Osteocyte (in vitro differentiated cells): ENCODE measurements at regions not wholly inside any gene's neighbourhood (a gene's known extent, or its start where the extent isn't known, plus 50 kb on each side); places are given as distances from the start of the nearest gene placed in this dataset.

Experiments used
- DNase-seq: peaks from one replicate; pipeline ENCODE4 v3.0.0; 2021; ENCODE audit warnings: mixed read lengths; ENCODE audit not compliant: unreplicated experiment; ENCODE audit errors: extremely low spot score
- H3K27ac Mint-ChIP-seq: one replicate; pipeline ENCODE4 v1.8.0; 2021; ENCODE audit warnings: mild to moderate bottlenecking, mixed read lengths; ENCODE audit not compliant: unreplicated experiment
- H3K27me3 Mint-ChIP-seq: one replicate; pipeline ENCODE4 v1.8.0; 2021; ENCODE audit warnings: mixed read lengths; ENCODE audit not compliant: unreplicated experiment
- H3K36me3 Mint-ChIP-seq: one replicate; pipeline ENCODE4 v1.8.0; 2021; ENCODE audit warnings: mixed read lengths; ENCODE audit not compliant: unreplicated experiment
- H3K4me1 Mint-ChIP-seq: one replicate; pipeline ENCODE4 v1.8.0; 2021; ENCODE audit warnings: mixed read lengths; ENCODE audit not compliant: unreplicated experiment
- H3K4me3 Mint-ChIP-seq: one replicate; pipeline ENCODE4 v1.8.0; 2021; ENCODE audit warnings: mild to moderate bottlenecking, moderate library complexity, mixed read lengths; ENCODE audit not compliant: unreplicated experiment
- H3K9me3 Mint-ChIP-seq: one replicate; pipeline ENCODE4 v1.8.0; 2021; ENCODE audit warnings: mixed read lengths; ENCODE audit not compliant: unreplicated experiment
- TF ChIP-seq, protein P1 (sequence below): fragments of 200-600 bp; sonication (generic); IDR thresholded peaks from 2 replicates; pipeline ENCODE4 v1.5.0; 2021; ENCODE audit warnings: antibody characterized with exemption, mild to moderate bottlenecking, moderate library complexity

GRCh38 chr2:217399291-217399690, 539.4 kb upstream of the TNP1 start:
- Mint-ChIP-seq H3K36me3 (no peaks in the 10 kb centered on the region), H3K27me3 (no peaks in the 10 kb centered on the region), H3K9me3 (no peaks in the 10 kb centered on the region), H3K4me1 (peaks cover 23% of the 10 kb centered on the region), H3K4me3 (no peak overlapping the region), H3K27ac (no peak overlapping the region)
- DNase-seq, result no peak
- TF ChIP-seq, protein P1, sequence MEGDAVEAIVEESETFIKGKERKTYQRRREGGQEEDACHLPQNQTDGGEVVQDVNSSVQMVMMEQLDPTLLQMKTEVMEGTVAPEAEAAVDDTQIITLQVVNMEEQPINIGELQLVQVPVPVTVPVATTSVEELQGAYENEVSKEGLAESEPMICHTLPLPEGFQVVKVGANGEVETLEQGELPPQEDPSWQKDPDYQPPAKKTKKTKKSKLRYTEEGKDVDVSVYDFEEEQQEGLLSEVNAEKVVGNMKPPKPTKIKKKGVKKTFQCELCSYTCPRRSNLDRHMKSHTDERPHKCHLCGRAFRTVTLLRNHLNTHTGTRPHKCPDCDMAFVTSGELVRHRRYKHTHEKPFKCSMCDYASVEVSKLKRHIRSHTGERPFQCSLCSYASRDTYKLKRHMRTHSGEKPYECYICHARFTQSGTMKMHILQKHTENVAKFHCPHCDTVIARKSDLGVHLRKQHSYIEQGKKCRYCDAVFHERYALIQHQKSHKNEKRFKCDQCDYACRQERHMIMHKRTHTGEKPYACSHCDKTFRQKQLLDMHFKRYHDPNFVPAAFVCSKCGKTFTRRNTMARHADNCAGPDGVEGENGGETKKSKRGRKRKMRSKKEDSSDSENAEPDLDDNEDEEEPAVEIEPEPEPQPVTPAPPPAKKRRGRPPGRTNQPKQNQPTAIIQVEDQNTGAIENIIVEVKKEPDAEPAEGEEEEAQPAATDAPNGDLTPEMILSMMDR, result no peak

- H3K4me3 Mint-ChIP-seq, result no peak overlapping the region
- no peak for DNase-seq
- no peak overlapping the region for H3K27ac Mint-ChIP-seq
- TF ChIP-seq, protein P1, result no peak
- H3K4me1 Mint-ChIP-seq, result peaks cover 23% of the 10 kb centered on the region
- no peaks in the 10 kb centered on the region for H3K36me3 Mint-ChIP-seq
- no peaks in the 10 kb centered on the region for H3K27me3 Mint-ChIP-seq
- H3K9me3 Mint-ChIP-seq, result no peaks in the 10 kb centered on the region
Measured at GRCh38 chr2:217398860-217399259, 539.0 kb upstream of the TNP1 start.

GRCh38 chr2:217398101-217398500, 538.2 kb upstream of the TNP1 start:
- DNase-seq, result no peak
- TF ChIP-seq, protein P1, result no peak
- no peaks in the 10 kb centered on the region for H3K27me3 Mint-ChIP-seq
- H3K27ac Mint-ChIP-seq, result no peak overlapping the region
- no peaks in the 10 kb centered on the region for H3K36me3 Mint-ChIP-seq
- no peak overlapping the region for H3K4me3 Mint-ChIP-seq
- peaks cover 23% of the 10 kb centered on the region for H3K4me1 Mint-ChIP-seq
- no peaks in the 10 kb centered on the region for H3K9me3 Mint-ChIP-seq

DNA sequence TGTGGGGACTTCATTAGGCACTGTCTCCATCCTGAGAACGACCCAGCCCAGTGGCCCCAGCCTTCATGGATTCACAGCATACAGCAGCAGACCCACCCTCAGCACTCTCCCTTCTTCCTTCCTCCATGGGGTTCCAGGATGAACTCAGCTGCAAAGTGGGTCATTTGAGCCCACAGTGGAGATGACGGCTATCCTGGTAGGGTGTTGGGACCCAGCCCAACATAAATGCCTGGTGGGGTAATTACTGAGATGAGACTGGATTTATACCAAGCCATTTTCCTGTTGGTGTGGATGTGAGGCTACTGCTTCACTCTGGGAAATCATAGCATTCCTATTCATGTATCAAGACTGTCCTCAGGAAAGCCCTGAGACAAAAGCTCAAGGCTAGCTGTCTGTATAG, 536.7 kb upstream of the TNP1 start:
- Mint-ChIP-seq H3K4me3 (no peak overlapping the region), H3K4me1 (peaks cover 21% of the 10 kb centered on the region), H3K27me3 (no peaks in the 10 kb centered on the region), H3K9me3 (peaks cover 4% of the 10 kb centered on the region), H3K36me3 (peaks cover 4% of the 10 kb centered on the region), H3K27ac (peak overlapping the region; percentile 64)
- no peak for DNase-seq
- TF ChIP-seq, protein P1, result no peak

DNA sequence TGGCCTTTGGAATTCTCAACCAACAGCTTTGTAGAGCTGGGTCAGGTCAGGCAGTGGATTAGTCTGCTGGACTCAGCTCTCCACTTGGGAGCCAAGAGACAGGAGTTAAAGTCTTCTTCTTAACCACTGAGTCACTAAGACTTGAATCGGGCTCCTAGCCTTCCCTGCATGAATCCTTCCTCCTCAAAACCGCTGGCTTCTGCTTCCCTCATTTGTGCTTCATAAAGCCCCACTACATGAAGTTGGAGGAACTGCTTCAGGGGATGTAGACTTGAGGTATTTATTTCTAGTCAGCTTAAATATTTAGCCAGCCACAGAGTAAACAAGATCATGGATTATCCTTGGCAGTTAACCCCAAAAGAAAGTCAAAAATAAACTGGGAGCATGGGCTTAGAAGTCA, 536.3 kb upstream of the TNP1 start:
- DNase-seq, result no peak
- Mint-ChIP-seq H3K27ac (peak overlapping the region; percentile 64), H3K36me3 (peaks cover 7% of the 10 kb centered on the region), H3K9me3 (peaks cover 8% of the 10 kb centered on the region), H3K27me3 (no peaks in the 10 kb centered on the region), H3K4me3 (no peak overlapping the region), H3K4me1 (peaks cover 21% of the 10 kb centered on the region)
- TF ChIP-seq, protein P1, result no peak
